ENCODE measurements at regions not wholly inside any gene's neighbourhood (a gene's known extent, or its start where the extent isn't known, plus 50 kb on each side); places are given as distances from the start of the nearest gene placed in this dataset.

DNA sequence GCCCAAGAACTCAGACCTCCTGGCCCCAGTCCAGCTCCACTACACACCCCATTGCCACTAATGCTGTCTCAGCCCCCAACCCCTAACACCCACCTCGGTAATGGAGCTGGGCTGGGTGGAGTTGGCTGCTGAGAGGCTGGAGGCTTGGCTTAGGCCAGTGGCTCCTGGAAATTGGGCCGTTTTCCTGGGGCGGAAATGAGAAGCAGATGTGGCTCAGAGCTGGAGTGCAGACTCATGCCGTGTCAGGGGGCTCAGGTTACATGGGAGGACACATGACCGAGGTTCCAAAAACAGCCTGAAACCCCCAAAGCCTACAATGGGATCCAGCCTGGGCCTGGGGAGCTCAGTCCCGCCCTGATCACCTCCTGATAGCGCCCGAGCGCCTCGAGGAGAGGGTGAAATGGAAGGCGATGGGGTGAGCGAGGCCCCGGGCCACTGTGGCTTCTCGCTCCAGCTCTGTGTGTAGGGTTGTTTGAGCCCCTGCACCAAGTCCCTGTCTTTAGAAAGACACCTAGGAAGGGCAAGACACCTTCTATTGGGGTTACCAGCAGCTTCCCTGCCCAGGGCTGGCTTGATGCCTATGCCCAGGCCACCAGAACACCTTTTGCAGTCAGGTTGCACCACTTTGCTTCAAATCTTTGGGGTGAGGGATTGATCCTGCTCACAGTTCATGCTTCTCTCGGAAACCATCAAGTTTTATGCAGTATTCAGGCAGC lies 175.7 kb upstream of the HAAO start:
- peak; percentile 85 for DNase-seq (ENCODE audit: low read depth)
- H3K4me3 ChIP-seq (ENCODE audit: low read depth, low read length), result no peak overlapping the region
- TF ChIP-seq, protein P1, sequence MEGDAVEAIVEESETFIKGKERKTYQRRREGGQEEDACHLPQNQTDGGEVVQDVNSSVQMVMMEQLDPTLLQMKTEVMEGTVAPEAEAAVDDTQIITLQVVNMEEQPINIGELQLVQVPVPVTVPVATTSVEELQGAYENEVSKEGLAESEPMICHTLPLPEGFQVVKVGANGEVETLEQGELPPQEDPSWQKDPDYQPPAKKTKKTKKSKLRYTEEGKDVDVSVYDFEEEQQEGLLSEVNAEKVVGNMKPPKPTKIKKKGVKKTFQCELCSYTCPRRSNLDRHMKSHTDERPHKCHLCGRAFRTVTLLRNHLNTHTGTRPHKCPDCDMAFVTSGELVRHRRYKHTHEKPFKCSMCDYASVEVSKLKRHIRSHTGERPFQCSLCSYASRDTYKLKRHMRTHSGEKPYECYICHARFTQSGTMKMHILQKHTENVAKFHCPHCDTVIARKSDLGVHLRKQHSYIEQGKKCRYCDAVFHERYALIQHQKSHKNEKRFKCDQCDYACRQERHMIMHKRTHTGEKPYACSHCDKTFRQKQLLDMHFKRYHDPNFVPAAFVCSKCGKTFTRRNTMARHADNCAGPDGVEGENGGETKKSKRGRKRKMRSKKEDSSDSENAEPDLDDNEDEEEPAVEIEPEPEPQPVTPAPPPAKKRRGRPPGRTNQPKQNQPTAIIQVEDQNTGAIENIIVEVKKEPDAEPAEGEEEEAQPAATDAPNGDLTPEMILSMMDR (IDR thresholded peaks at IDR 0.05; ENCODE audit: insufficient read depth, low read depth, low read length), result no peak

DNA sequence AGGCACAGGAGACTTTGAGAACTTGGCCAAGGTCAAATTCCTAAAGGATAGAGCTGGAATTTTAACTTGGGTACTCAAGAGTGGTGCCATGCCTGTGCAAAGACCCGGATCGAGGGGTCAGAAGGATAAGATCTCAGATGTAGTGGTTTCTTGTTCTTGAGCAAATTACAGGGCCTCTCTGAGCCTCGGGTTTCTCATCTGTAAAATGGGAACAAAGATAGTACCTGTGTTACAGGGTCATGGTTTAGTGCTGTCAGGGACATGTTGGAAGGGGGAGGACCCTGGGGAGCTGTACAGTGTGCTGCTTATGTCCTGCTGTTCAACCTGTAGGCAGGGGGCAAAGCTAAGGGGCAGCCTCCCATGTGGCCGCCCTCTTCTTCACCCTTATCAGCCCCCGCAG lies 173.5 kb upstream of the HAAO start:
- H3K4me3 ChIP-seq (ENCODE audit: low read depth, low read length), result no peak overlapping the region
- no peak for DNase-seq (ENCODE audit: low read depth)
- TF ChIP-seq, protein P1 (IDR thresholded peaks at IDR 0.05; ENCODE audit: insufficient read depth, low read depth, low read length), result no peak

DNA sequence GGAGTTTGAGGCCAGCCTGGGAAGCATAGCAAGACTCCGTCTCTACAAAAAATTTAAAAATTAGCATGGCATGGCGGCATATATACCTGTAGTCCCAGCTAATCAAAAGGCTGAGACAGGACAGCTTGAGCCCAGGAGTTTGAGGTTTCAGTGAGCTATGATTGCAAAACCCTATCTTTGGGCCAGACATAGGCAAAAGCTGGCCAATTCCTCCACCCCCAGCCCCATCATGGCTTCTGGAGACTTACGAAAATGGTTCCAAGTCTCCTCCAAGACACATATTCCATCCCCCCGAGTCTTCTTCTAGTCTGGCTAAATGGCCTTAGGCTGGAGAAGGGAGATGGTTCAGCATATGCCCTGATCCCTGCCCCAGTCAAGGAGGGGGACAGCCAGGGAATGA lies 172.8 kb upstream of the HAAO start:
- TF ChIP-seq, protein P1 (IDR thresholded peaks at IDR 0.05; ENCODE audit: insufficient read depth, low read depth, low read length), result no peak
- DNase-seq (ENCODE audit: low read depth), result no peak
- H3K4me3 ChIP-seq (ENCODE audit: low read depth, low read length), result no peak overlapping the region

DNA sequence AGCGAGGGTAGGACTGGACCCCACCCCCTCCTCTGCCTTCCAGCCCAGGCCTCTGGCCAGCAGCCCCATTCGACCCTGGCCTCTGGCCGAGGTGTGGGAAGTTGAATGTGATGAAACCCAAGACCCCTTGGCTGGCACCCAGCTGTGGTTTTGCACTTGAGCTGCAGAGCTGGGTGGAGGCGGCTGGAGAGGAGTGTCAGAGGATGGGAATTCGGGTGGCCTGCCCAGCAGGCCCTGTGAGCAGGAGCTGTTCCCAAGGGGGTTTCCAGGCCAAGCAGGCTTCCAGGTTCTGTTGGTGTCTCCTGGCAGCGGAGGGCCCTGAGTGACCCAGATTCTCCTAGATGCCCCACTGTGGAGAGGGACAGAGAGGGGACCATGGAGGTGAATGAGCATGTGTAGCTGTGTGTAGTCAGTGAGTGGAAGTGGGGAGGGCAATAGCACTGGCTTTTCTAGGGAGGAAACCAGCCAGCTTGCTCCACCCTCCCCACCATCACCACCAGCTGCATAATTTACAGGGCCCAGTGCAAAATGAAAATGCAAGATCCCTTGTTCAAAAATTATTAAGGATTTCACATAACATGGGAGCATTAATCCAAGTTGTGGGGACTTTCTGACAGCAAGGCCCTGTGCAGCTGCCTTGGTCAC lies 172.2 kb upstream of the HAAO start:
- peak; percentile 96 for DNase-seq (ENCODE audit: low read depth)
- TF ChIP-seq, protein P1 (IDR thresholded peaks at IDR 0.05; ENCODE audit: insufficient read depth, low read depth, low read length), result no peak
- no peak overlapping the region for H3K4me3 ChIP-seq (ENCODE audit: low read depth, low read length)

DNA sequence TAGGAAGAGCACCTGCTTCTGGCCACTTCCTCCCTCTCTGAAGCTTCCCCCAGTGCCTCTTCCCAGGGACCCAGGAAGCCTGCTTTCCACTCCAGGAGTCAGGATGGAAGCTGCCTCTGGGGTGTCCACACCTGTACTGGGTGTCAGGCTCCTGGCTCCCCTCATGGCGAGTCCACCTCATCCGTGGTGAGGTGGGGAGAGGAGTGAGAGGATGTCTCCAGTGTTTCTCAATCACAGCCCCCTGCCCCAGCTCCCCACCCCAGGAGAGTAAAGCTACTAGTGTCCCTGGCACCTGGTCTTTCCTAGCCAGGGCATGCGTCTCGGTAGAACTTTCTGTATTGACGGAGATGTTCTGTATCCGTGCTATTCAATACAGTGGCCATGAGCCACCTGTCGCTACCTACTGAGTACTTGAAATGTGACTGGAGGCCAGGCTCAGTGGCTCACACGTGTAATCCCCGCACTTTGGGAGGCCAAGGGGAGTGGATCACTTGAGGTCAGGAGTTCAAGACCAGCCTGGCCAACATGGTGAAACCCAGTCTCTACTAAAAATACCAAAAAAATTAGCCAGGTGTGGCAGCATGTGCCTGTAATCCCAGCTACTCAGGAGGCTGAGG lies 171.2 kb upstream of the HAAO start:
- no peak overlapping the region for H3K4me3 ChIP-seq (ENCODE audit: low read depth, low read length)
- TF ChIP-seq, protein P1 (IDR thresholded peaks at IDR 0.05; ENCODE audit: insufficient read depth, low read depth, low read length), result no peak
- DNase-seq (ENCODE audit: low read depth), result no peak

DNA sequence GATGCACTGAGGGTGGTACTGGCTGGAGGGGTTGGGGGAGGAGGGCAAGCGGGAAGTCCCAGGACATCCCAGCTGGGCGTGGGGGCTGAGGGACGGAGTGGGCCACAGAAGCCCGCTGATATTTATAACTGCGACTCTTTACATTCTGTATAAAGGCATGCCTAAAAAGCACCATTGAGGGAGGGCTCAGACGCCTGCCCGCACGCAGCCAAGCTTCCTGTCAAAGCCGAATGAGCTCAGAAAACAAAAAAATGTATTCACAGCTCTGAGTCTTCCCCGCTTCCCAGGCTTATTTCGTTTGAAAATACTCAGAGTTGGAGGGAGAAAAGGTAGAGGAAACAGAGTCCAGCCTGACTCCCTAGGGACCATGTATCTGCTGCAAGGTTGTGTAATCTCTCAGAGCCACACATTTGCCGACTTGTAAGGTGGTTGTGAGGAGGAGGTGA lies 170.1 kb upstream of the HAAO start:
- TF ChIP-seq, protein P1 (IDR thresholded peaks at IDR 0.05; ENCODE audit: insufficient read depth, low read depth, low read length), result no peak
- H3K4me3 ChIP-seq (ENCODE audit: low read depth, low read length), result no peak overlapping the region
- DNase-seq (ENCODE audit: low read depth), result peak; percentile 32

All from fibroblast of villous mesenchyme (primary cell).